ENCODE measurements at regions not wholly inside any gene's neighbourhood (a gene's known extent, or its start where the extent isn't known, plus 50 kb on each side); places are given as distances from the start of the nearest gene placed in this dataset.

DNA sequence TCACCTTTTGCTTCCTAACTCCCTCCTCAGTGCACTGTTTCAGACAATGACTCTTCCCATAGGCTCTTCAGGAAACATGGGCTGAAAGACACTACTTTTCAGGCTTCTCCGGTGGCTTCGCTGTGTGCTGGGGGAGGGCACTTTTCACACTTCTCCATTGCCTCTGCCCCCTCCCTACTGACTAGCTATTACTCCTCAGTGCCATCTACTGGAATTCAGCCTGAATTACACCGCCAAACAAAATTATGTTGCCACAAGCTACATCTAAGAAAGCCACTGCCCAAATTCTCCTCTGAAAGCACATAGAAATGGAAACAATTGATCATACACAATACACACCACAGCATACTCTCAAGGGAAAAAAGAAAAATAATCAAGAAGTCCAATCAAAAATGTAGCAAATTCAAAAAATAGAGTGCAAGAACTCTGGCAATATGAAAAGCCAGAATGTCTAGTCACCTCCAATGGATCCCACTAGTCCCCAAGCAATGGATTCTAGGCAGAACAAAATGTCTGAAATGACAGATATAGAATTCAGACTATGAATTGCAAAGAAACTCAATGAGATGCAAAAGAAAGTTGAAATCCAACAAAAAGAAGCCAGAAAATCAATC is 1139.4 kb upstream of the GYPC start:
- no peak for DNase-seq (ENCODE audit: low read depth)

GRCh38 chr2:125526093-125526492 is 1129.9 kb upstream of the GYPC start:
- DNase-seq (ENCODE audit: low read depth) = no peak

- no peak for DNase-seq (ENCODE audit: low read depth)
These were observed 1120.9 kb upstream of the GYPC start for GRCh38 chr2:125535089-125535488.

DNA sequence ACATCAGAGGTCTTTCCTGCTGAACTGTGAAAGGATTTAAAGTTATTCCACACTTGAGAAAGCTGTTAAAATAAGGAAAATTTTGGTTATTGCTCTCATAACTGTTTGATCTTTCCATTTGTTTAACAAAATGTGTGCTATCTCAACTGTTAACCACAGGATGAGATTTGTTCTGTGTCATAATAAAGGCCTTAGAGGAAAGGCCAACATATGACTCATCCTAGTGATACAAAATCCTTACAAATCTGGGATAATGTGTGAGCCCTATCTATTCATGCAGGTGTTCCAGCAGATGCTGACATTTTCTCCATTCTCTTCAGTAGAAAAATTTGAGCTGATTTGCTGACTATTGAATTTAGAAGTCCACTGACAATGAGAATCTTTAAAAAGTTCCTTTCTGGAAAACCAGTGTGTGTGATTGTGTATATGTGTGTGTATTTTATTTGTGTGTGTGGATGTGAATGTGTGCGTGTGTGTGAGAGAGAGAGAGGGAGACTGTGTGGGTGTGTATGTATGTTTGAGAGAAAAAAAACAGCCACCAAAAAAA is 1111.9 kb upstream of the GYPC start:
- DNase-seq (ENCODE audit: low read depth) = no peak

GRCh38 chr2:125553768-125554167 is 1102.2 kb upstream of the GYPC start:
- no peak for DNase-seq (ENCODE audit: low read depth)

DNA sequence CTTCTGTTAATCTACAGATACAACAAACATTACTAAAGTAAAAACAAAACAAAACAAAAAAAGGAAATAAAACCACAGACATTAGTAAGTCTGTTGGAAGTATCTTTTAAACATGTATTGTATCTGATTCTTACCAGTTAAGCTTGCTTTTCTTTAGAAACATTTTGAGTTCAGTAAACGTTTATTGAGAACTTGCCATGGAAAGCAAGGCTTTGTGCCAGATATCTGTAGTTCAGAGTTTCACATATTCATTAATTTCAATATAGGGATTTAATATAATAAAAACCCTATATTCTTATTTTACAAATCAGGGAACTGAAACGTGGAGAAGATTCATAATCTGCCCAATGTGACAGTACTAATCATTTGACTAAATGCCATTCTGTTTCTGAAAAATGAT is 1101.0 kb upstream of the GYPC start:
- no peak for DNase-seq (ENCODE audit: low read depth)

DNA sequence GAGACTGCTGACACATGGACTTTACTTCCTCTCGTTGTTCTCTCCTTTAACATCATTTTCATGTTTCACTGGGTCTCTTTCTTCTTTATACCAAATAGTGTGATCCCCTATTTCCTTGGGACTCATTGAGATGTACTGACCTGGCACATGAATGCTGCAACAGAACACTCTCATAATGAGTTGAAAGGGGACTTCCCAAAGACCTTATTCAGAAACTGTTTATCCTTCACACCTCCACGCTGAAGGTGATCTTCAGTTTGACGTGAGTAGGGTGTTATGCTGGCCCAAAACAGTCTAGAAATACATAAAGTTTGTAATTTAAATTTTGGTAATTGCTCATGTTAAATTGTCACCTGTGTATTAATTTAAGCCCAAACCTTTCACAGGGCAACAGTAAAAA is 1096.8 kb upstream of the GYPC start:
- DNase-seq (ENCODE audit: low read depth) = no peak

DNA sequence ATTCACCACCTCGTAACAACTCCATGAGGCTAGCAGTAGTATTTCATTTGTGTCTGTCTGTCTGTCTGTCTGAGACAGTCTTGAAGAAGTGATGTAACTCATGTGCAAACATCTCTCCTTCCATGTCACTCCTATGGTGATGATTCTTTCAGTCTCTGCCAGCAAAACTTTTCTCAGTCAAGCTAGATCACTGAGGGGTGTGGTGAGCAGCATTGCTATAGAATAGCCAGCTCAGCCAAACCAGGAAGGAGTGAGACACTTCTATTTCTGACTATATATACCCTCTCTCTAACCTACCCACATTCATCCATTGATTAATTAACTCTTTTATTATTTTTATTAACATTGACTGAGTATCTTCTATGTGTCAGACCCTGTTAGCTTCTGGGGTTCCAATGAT is 1095.1 kb upstream of the GYPC start:
- no peak for DNase-seq (ENCODE audit: low read depth)

GRCh38 chr2:125561302-125561701 is 1094.7 kb upstream of the GYPC start:
- no peak for DNase-seq (ENCODE audit: low read depth)

- no peak for DNase-seq (ENCODE audit: low read depth)
These were observed 1093.0 kb upstream of the GYPC start for GRCh38 chr2:125562924-125563323.

DNA sequence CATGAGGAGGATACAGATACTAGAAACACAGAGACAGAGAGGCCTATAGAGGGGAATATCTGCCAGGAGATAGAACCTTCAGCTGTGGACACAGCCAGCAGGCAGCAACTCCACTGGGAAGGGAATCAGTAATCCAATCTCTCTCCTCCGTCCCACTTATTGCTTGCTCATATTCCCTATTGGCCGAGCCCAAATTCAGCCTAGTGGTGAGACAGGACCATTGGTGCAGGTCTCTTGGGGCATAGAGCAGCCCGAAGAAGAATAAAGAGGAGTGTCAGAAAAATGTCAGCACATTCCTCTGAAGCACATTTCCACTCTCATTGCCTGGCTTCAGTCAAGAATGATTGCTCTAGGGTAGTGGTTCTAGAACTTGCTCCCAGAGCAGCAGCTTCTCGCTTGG is 1091.5 kb upstream of the GYPC start:
- DNase-seq (ENCODE audit: low read depth) = no peak

DNA sequence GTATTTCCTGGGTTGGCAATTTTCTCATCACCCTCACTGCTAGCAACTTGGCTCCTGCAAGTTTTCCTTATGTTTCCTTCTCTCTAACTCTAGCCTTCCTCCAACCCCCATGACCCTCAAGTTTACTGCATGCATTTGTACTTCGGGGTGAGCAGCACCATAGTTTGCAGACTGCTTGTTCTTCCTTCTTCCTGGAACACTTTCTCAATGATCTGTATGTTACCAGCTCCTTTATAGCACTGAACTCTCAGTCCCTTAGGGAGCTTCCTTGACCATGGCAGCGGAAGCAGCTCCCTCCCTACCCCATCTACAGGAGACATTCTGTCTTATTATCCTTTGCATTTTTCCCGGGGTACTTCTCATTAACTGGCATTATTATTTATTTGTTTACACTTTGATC is 1089.5 kb upstream of the GYPC start:
- DNase-seq (ENCODE audit: low read depth) = no peak

GRCh38 chr2:125567100-125567499 is 1088.9 kb upstream of the GYPC start:
- no peak for DNase-seq (ENCODE audit: low read depth)

- DNase-seq (ENCODE audit: low read depth) = no peak
These were observed 1083.3 kb upstream of the GYPC start for GRCh38 chr2:125572660-125573059.

DNA sequence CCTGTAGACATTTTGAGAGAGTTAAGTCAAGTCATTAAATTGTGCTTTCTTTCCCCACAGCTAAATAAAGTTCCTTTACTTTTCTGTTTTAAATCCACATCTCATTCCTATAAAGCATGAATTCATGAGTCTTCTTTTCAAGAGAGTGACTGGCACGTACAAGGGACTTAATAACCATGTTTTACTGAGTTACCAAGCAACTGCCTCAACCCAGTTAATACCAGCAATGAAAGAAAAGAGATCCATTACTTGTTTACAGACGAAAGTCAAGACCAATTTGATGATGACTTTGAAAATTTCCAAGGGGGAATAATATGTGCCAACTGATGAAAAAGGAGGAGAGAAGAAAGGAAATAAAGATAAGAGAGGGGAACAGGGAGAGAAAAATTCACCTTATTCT is 1082.5 kb upstream of the GYPC start:
- DNase-seq (ENCODE audit: low read depth) = no peak

- DNase-seq (ENCODE audit: low read depth) = no peak
These were observed 1079.4 kb upstream of the GYPC start for GRCh38 chr2:125576558-125576957.

DNA sequence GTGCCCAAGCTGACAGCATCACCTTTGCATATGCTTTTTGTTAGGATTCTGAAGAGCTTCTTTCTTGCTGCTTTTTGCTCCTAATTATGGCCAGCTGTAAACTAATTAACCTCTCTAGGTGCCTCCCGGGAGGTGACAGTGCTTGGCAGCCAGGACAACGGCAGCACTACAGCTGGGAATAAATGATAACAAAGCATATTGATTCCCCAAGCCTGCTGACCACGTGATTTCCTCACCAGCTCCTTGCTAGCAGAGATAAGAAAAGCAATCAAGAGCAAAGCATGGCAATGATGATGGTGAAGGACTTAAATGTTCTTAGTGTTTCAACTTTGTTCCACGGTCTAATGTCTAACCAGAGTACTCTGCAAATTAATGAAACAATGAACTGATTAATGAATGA is 1074.4 kb upstream of the GYPC start:
- peak; percentile 75 for DNase-seq (ENCODE audit: low read depth)

- no peak for DNase-seq (ENCODE audit: low read depth)
These were observed 1073.4 kb upstream of the GYPC start for GRCh38 chr2:125582516-125582915.

- no peak for DNase-seq (ENCODE audit: low read depth)
These were observed 1071.2 kb upstream of the GYPC start for GRCh38 chr2:125584732-125585131.

GRCh38 chr2:125588780-125589179 is 1067.2 kb upstream of the GYPC start:
- DNase-seq (ENCODE audit: low read depth) = no peak

GRCh38 chr2:125591954-125592353 is 1064.0 kb upstream of the GYPC start:
- DNase-seq (ENCODE audit: low read depth) = no peak

DNA sequence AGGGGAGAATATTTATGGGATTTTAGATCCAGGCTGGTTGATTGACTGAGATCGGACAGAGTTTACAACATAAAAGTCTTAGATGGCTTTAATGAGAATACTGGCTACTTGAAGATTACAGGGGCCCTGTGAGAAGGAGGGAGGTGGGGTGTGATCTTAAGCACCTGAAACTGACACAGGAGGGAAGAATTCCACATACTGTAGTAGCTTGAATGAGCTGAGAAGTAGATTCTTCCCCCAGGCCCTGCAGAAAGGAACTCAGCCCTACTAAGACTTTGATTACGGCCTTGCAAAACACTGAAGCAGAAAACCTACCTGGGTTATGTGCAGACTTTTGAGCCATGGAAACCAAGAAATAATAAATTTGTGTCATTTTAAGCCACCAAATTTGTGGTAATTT is 1062.9 kb upstream of the GYPC start:
- DNase-seq (ENCODE audit: low read depth) = no peak

GRCh38 chr2:125596612-125597011 is 1059.3 kb upstream of the GYPC start:
- no peak for DNase-seq (ENCODE audit: low read depth)

- DNase-seq (ENCODE audit: low read depth) = no peak
These were observed 1040.5 kb upstream of the GYPC start for GRCh38 chr2:125615438-125615837.

GRCh38 chr2:125630377-125630776 is 1025.6 kb upstream of the GYPC start:
- no peak for DNase-seq (ENCODE audit: low read depth)
